SK-N-MC (cell line): ENCODE measurements at regions not wholly inside any gene's neighbourhood (a gene's known extent, or its start where the extent isn't known, plus 50 kb on each side); places are given as distances from the start of the nearest gene placed in this dataset.

ENCODE experiments used
- EZH2 ChIP-seq: fragments of 200-600 bp; sonication (generic); IDR thresholded peaks from one replicate; pipeline ENCODE4 v1.6.1; 2017; ENCODE audit warnings: antibody characterized with exemption
- FOXP2 ChIP-seq: optimal IDR thresholded peaks from 2 replicates; pipeline ENCODE3; 2011; ENCODE audit warnings: mild to moderate bottlenecking, moderate library complexity; ENCODE audit not compliant: insufficient read depth; ENCODE audit errors: extremely low read length, control extremely low read depth
- POLR2AphosphoS5 ChIP-seq: IDR thresholded peaks from 2 replicates; pipeline ENCODE4 v1.6.1; 2012; ENCODE audit warnings: mild to moderate bottlenecking, low read depth, low read length, borderline replicate concordance

- TF ChIP-seq EZH2, result no peak
- TF ChIP-seq POLR2AphosphoS5, result no peak
- no peak for TF ChIP-seq FOXP2
Measured at GRCh38 chr5:175235251-175235960, 208.6 kb downstream of the DRD1 start.
